NCI-H2107 treated with DMSO at 0.1 percent for 48 hours (cell line): ENCODE measurements at regions not wholly inside any gene's neighbourhood (a gene's known extent, or its start where the extent isn't known, plus 50 kb on each side); places are given as distances from the start of the nearest gene placed in this dataset.

Source experiments
- DNase-seq: peaks from one replicate; lab custom pipeline; 2025; ENCODE audit not compliant: unreplicated experiment; lab: John Stamatoyannopoulos, UW

DNA sequence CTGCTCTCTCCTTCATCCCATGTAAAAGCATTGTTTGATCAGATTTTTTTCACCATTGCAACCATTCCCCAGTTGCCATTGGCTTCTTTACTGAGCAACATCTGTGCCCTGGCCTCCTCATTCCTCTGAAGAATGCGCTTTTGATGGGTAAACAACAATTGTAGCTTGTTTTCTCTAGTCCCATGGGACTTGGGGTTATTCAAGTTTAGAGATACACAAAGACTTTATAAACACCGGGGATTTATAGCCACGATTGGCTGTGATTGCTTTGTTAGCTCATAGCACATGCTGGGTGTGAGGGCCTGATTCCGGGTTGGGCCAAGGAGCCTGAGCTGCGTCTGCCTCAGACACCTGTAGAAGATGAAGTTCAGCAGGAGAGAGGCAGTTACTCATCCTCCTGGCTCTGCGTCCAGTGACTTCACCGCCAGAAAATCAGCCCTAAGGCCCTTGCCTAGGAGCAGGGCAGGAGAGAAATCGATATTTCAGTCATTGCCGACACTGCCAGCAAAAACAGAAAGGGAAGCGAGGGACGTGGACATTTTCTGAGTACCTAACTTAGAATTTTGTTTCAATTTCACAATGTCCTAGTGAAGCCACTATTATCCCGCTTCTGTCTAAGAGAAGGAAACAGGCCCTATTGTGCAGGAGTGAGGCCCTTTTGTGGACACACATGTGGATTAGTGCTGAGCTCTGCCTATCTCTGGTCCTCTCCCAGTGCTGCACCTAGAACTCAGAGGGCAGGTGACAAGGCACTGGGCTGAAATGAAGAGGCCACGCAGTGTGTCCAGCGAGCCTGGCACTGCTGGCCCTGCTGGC lies 159.8 kb upstream of the USP24 start:
- DNase-seq: no peak

DNA sequence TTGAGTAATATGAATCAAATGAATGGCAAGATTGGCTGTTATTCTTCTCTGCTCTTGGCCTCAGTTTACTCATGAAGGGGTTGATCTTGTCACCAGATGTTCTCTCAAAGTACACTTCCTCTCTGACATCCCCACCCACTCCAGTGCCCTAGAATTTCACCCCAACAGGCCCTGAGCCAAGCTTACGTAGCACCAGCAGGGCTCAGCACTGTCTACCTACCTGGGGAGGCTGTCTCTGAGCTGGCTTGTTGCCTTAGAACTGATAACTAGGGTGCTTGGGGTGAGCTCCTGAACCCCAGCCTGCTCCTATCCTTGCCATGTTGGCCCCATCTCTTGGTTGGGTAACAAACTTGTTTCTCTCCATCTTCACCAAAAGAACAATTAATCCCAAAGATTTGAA lies 159.1 kb upstream of the USP24 start:
- no peak for DNase-seq

- no peak for DNase-seq
Measured at GRCh38 chr1:55369474-55369873, 154.3 kb upstream of the USP24 start.

DNA sequence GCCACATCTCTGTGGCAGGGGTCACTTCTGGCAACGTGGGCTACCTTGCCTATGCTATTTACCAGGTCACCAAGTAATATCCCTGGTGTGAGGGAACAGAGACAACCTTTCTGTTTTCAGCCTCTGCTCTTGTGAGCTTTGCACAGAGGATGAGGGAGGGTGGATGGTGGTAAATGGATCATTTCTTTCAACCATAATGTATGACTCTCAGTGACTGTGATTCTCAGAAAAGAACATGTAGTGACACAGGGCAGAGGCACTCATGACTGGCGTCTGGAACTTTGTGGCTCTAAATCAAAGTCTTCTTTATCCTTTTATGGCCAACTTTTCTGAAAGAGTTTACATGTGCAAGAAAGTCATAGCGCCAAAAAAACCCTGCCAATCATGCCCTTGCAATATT lies 153.5 kb upstream of the USP24 start:
- no peak for DNase-seq

DNA sequence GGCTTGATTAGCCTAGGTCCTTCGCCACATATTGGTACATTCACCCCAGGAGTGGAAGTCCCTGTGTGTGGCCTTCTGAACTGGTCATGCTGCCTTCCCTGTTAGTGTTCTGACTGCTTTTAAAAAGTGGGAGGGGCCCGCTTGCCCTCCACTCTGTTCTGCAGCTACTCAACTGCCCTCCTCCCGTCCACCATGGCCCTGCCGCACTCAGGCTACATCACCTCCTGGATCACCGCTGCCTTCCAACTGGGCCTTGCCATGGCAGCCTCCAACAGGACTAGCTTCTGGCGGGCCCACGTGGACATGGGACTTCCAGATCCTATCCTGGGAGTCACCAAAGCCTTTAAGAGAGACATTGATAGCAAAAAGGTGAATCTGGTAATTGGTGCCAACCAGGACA lies 152.1 kb upstream of the USP24 start:
- no peak for DNase-seq

DNA sequence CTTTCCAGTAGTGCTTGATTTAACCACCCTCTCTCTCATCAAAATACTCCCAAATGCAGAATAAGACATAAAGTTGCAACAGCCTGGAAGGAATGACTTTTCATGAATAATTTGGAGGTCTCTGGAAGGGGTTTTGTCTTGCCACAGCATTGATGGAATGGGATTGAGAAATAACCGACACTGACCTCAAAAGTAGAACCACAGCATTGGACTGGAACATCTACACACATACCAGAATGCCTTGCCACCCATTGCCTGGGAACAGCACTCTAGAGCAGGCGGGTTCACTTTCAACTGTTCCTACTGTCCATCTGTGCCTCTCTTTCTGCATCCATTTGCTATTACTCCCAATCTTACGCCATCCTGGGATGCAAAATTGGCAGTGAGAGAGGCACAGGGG lies 149.1 kb upstream of the USP24 start:
- no peak for DNase-seq

DNA sequence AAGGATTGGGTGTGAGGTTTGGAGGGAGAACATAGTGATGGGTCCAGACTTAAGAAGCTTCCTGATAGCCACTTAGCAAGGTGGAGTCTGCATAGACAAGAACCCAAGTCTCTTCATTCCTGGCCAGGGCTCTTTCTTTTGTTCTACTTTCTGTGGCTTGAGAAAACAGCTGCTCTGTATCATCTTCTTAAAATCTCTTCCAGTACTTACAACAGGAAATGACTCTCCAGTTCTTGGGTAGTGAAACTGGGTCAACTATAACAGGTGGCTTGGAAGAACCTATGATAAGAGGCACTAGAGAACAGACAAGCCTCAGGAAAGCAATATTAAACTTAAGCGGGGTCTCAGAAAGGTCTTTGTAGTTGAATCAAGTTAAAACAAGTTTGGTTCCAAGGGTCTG lies 148.1 kb upstream of the USP24 start:
- no peak for DNase-seq

GRCh38 chr1:55362558-55362957 lies 147.4 kb upstream of the USP24 start:
- DNase-seq: no peak

GRCh38 chr1:55359611-55360010 lies 144.4 kb upstream of the USP24 start:
- no peak for DNase-seq

- DNase-seq: no peak
Measured at GRCh38 chr1:55358581-55358980, 143.4 kb upstream of the USP24 start.

- DNase-seq: no peak
Measured at GRCh38 chr1:55355549-55355948, 140.4 kb upstream of the USP24 start.

- no peak for DNase-seq
Measured at GRCh38 chr1:55353707-55354620, 138.8 kb upstream of the USP24 start.

GRCh38 chr1:55352811-55353180 lies 137.6 kb upstream of the USP24 start:
- DNase-seq: no peak

- DNase-seq: no peak
Measured at GRCh38 chr1:55352080-55352810, 137.1 kb upstream of the USP24 start.

DNA sequence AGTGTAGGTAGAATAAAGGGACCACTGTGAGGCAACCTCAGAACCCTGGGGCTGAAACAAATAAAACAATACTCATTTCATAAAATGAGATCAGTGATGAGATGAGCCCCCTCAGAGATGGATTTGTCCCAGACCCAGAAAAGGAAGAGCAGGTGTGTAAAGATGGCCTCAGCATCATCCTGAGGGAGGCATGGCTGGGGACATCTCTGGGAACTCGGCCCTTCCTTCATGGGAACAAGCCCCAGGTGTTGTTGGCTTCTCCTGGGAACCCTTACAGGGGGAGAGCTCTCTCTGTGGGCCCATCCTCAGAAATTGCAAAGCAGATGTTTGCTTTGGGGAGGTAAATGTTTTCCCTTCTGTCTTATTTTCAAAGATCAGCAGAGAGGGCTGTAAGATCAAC lies 133.2 kb upstream of the USP24 start:
- no peak for DNase-seq

DNA sequence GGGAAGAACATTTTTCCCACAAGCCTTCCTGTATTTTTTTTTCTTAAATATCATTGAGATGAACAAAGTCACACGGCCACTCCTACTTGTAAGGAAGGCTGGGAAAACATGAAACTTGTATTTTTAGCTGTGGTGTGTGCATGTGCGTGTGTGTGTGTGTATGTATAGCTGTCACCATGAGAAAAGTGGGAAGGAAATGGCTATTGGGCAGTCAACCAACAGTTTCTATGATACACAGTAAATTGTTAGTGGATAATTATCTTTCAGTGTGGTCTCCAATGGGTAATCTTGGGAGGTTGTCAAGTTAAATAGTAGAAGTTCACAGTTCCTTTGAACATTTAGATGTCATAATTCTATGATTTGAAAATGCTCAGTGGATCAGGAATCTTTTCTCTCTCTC lies 132.7 kb upstream of the USP24 start:
- DNase-seq: no peak

- DNase-seq: no peak
Measured at GRCh38 chr1:55347041-55347440, 131.9 kb upstream of the USP24 start.

- no peak for DNase-seq
Measured at GRCh38 chr1:55346586-55346985, 131.4 kb upstream of the USP24 start.

DNA sequence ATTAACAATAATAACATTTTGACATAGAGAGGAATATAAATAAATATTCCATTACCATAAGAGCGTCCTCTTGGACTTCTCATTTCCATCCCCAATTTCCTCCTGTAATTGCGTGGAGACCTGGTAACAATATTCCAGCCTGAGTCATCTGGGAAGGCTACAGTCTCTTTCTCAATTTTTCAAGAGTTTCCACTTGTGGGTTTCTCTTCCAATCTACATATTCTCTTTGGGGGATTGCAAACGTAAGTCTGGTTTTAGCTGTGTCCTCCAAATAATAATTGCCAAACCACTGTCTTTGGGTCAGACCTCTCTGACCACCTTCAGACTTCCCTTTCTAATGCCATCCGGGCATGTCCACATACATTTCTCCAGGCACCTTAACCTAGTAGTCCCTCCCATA lies 124.5 kb upstream of the USP24 start:
- DNase-seq: no peak

DNA sequence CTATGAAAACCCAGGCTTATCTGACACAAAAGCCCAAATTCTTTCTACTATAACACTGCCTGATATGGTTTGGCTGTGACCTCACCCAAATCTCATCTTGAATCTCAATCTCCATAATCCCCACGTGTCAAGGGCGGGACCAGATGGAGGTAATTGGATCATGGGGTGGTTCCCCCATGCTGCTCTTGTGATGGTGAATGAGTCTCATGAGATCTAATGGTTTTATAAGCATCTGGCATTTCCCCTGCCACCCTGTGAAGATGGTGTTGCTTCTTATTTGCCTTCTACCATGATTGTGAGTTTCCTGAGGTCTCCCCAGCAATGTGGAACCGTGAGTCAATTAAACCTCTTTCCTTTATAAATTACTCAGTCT lies 123.3 kb upstream of the USP24 start:
- no peak for DNase-seq

DNA sequence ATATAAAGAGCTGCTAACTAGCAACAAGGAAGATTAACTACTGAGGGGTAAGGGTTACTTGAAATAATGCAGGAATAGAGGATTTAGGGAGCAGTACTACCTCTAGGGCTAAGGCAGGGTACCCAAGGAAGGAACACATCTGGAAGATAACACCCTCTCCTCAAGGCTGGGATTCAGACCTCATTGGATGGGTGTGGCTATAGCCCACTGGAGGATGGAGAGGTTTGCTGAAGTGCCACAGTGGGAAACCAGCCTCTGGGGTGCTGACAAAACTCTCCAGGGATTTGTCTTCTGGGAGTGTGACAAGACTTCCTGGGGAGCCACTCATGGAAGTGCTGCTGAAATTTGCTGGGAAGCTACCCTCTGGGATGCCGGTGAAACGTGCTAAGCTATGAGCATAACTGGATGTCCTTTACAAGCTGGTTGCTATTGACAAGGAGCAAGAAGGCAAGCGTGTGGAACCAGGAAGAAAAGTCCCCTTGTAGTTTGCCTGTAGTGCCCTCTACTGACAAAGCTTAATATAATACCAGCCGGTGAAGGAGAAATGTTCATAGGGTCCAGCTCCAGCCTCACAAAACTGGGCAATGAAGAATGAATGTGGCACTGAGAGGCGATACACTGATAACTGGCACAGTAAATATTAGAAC lies 122.8 kb upstream of the USP24 start:
- DNase-seq: peak; percentile 69
